Activated T-cell treated with anti-CD3 and anti-CD28 coated beads, Interleukin-2, amount 50 U/mL, for 24 hours (primary cell): ENCODE measurements at regions not wholly inside any gene's neighbourhood (a gene's known extent, or its start where the extent isn't known, plus 50 kb on each side); places are given as distances from the start of the nearest gene placed in this dataset.

Experiments
- DNase-seq: peaks from one replicate; pipeline ENCODE4 v3.0.0-alpha.2; 2020
- H3K27ac Mint-ChIP-seq: 2 replicates; pipeline ENCODE4 v1.8.0; 2020; ENCODE audit warnings: mild to moderate bottlenecking, mixed read lengths
- H3K27me3 Mint-ChIP-seq: 2 replicates; pipeline ENCODE4 v1.8.0; 2020; ENCODE audit warnings: mixed read lengths
- H3K36me3 Mint-ChIP-seq: 2 replicates; pipeline ENCODE4 v1.8.0; 2020; ENCODE audit warnings: low read depth, mixed read lengths
- H3K4me1 Mint-ChIP-seq: 2 replicates; pipeline ENCODE4 v1.8.0; 2020; ENCODE audit warnings: low read depth, mixed read lengths
- H3K4me3 Mint-ChIP-seq: 2 replicates; pipeline ENCODE4 v1.8.0; 2020; ENCODE audit warnings: mild to moderate bottlenecking, moderate library complexity, mixed read lengths
- H3K9me3 Mint-ChIP-seq: 2 replicates; pipeline ENCODE4 v1.8.0; 2020; ENCODE audit warnings: mixed read lengths

DNA sequence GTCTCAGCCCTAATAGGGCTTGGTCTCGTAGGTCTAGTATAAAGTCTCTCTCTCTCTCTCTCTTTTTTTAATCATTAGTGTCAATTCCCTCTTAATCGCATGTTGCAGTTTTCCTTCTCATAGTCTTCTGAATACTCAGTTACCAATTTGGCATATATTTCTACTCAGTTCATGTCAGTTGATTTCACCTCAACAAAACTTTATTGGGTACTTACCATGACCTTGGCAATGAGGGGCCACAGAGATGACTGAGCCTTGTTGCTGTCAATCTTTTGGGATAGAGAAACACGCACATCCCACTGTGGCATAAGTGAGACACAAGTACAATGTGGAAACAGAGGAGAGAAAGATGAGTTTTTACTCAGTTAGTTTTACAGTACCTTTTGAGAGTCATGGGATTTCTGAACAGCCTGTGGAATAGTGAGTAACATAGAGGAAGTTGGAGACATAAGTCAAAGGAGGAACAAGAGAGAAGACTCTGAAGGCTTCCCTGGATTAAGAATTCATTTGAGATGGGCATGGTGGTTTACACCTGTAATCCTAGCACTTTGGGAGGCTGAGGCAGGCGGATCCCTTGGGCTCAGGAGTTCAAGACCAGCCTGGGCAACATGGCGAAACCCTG, 150.2 kb upstream of the CBLB start:
- peaks cover 6% of the 10 kb centered on the region for H3K9me3 Mint-ChIP-seq
- H3K36me3 Mint-ChIP-seq: no peaks in the 10 kb centered on the region
- H3K27ac Mint-ChIP-seq: no peak overlapping the region
- no peaks in the 10 kb centered on the region for H3K27me3 Mint-ChIP-seq
- peaks cover 23% of the 10 kb centered on the region for H3K4me1 Mint-ChIP-seq
- H3K4me3 Mint-ChIP-seq: no peak overlapping the region
- DNase-seq: no peak

DNA sequence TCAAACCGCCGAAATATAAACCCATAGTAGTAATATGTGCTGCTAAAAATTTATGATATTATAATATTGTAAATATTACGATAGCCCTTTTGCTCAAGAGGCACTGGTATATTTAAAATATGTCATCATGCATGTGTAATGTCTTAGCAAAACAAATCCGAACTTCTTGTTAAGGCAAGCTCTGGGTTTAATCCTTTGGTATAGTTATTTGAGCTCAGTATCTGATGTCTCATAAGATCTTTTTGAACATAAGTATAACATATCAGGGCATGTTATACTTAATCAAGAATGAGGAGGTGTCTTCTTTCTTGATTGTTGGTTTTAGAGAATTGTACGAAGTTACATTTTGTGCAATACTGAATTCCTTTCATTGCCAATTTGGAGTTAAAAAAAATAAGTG, 154.1 kb upstream of the CBLB start:
- Mint-ChIP-seq H3K4me3 (no peak overlapping the region), H3K36me3 (no peaks in the 10 kb centered on the region), H3K27ac (no peak overlapping the region), H3K27me3 (no peaks in the 10 kb centered on the region), H3K4me1 (peaks cover 8% of the 10 kb centered on the region), H3K9me3 (peaks cover 3% of the 10 kb centered on the region)
- DNase-seq: no peak

DNA sequence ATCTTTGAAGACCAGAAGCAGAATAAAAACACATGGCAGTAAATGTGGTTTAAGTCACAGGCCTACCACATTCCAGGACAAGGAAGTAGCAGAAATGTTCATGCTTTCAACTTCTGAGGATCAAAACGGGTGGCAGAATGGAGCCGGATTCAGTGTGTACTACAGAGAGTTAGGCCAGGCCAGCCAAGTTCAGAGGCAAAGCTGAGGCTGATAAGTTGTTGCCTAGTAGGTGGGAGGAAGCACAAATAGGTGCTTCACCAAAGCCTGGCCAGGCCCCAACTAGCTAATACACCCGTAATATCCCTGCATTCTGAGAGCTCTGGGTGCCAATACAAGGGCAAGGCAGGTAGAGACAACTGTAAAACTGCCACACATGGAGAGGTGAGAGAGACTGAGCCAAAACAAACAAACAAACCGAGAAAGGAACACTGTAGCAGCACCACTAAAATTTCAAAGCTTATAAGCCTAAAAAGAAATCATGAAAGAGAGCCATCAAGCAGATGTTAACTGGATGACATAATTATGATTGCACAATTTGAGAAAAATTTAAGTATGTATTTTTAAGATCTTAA, 156.4 kb upstream of the CBLB start:
- peaks cover 11% of the 10 kb centered on the region for H3K4me1 Mint-ChIP-seq
- no peaks in the 10 kb centered on the region for H3K27me3 Mint-ChIP-seq
- no peak overlapping the region for H3K4me3 Mint-ChIP-seq
- DNase-seq: no peak
- no peaks in the 10 kb centered on the region for H3K36me3 Mint-ChIP-seq
- no peaks in the 10 kb centered on the region for H3K9me3 Mint-ChIP-seq
- H3K27ac Mint-ChIP-seq: no peak overlapping the region

DNA sequence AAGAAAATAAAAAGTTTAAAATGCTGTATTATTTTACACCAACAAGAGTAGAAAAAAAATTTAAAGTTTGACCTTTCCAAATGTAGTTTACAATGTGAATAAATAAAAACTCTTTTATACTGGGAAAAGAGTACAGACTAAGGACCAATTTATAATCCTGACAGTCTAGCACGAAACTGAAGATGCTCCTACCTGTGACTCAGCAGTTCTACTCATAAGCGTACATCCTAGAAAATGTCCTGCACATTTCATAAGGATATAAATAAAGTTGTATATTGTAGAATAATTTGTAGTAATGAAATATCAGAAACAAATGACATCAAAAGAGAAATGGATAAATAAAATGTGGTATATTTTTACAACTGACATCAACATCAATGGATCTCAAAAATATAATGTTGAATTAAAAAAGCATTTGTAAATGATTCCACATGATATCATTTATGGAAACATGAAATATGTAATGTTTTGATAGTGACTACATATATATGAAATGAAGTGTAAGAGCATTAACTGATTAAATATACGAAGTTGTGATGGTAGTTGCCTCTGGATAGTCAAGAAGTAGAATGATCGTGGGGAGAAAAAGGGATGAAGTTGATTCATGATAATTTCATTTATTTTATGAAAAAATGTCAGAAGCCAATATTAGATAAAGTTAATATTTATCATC, 161.3 kb upstream of the CBLB start:
- Mint-ChIP-seq H3K4me1 (peaks cover 8% of the 10 kb centered on the region), H3K36me3 (no peaks in the 10 kb centered on the region), H3K27ac (no peak overlapping the region), H3K27me3 (no peaks in the 10 kb centered on the region), H3K9me3 (no peaks in the 10 kb centered on the region), H3K4me3 (no peak overlapping the region)
- no peak for DNase-seq

DNA sequence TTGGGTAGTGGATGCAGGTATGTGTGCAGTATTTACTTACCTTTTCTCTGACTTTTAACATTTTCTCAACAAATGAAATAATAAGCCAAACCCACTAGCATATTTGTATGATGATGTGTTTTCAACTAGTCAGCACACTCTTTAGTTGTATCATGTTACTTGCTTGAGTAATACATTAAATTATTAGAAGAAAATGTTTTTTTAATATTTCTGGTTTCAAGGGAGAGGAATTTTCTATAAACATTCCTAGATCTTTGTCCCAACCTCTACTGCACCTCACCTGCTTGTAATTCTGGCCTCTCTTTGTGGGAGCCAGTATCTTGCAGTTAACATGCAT, 161.8 kb upstream of the CBLB start:
- Mint-ChIP-seq H3K36me3 (no peaks in the 10 kb centered on the region), H3K4me3 (no peak overlapping the region), H3K4me1 (peaks cover 6% of the 10 kb centered on the region), H3K27ac (no peak overlapping the region), H3K27me3 (no peaks in the 10 kb centered on the region), H3K9me3 (no peaks in the 10 kb centered on the region)
- no peak for DNase-seq

DNA sequence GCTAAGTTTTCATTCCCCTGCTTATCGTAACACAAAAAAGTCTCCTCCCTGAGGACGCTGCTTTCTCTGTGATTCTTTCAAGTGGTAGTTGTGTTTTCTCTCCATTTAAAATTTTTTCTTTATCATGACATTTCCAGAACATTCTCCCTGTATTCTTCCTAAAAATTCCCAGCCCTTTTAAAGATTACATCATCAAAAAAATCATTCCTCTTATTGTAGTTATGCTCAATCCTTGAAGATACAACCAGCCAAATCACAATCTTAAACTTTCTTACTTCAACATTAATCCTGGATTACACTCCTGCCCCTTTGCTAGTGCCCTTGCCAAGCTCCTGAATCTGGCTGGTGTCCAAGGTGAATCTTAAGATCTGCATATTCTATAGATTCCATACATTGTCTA, 163.7 kb upstream of the CBLB start:
- no peaks in the 10 kb centered on the region for H3K27me3 Mint-ChIP-seq
- DNase-seq: no peak

DNA sequence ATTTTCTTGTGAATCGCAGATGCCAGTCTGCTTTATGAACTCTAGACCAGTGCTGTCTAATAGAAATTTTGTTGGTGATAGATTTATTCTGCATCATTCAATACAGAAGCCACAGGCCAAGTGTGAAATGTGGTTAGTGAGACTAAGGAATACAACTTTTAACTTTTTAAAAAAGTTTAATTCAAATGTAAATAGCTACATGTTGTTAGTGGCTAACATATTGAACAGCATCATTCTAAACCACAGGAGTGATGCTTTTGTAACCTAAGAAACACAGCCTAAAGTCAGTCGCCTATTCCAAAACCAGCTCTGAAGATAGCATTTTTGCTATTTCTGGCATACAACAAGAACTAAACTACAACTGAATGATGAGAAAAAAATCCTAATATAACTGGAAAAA, 164.8 kb upstream of the CBLB start:
- Mint-ChIP-seq H3K9me3 (no peaks in the 10 kb centered on the region), H3K27me3 (no peaks in the 10 kb centered on the region), H3K36me3 (no peaks in the 10 kb centered on the region), H3K4me1 (peaks cover 3% of the 10 kb centered on the region), H3K4me3 (no peak overlapping the region), H3K27ac (no peak overlapping the region)
- DNase-seq: no peak

More for the DNA sequence above, 163.7 kb upstream of the CBLB start:
- Mint-ChIP-seq H3K27ac (no peak overlapping the region), H3K36me3 (no peaks in the 10 kb centered on the region), H3K9me3 (no peaks in the 10 kb centered on the region), H3K4me3 (no peak overlapping the region), H3K4me1 (peaks cover 3% of the 10 kb centered on the region)

DNA sequence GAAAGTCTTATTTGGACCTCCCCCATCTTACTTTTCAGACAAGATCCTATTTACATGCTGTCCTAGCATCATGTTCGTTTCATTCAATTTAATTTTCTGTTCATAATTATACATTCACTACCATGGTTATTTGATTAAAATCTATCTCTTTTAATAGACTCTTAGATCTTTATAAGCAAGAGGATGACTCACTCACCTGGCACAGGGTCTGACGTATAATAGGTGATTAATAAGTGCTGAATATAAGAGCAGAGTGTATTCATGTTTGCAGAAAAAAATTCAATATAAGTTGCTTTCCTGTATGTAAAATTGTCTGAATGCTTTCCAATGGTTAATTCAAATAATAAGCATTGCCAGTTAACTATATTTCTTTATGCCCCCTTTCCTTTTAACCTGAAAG, 165.5 kb upstream of the CBLB start:
- H3K36me3 Mint-ChIP-seq: no peaks in the 10 kb centered on the region

DNA sequence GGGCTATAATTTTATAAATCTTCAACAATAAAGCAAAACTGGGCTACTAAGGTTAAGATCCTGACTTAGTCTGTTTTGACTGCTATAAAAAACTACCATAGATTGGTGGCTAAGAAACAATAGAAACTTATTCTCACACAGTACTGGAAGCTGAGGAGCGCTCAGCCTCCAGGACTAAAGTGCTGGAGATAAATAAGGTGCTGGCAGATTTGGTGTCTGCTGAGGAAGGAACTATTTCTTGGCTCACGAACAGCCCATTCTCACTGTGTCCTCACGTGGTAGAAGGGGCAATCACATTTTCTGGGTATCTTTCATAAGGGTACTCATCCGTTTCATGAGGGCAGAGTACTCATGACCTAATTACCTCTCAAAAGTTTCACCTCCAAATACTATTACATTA, 166.8 kb upstream of the CBLB start:
- H3K36me3 Mint-ChIP-seq: no peaks in the 10 kb centered on the region

More for the DNA sequence above, 165.5 kb upstream of the CBLB start:
- no peak overlapping the region for H3K4me3 Mint-ChIP-seq
- H3K9me3 Mint-ChIP-seq: no peaks in the 10 kb centered on the region
- peaks cover 2% of the 10 kb centered on the region for H3K4me1 Mint-ChIP-seq
- no peak for DNase-seq
- H3K27me3 Mint-ChIP-seq: no peaks in the 10 kb centered on the region
- no peak overlapping the region for H3K27ac Mint-ChIP-seq

DNA sequence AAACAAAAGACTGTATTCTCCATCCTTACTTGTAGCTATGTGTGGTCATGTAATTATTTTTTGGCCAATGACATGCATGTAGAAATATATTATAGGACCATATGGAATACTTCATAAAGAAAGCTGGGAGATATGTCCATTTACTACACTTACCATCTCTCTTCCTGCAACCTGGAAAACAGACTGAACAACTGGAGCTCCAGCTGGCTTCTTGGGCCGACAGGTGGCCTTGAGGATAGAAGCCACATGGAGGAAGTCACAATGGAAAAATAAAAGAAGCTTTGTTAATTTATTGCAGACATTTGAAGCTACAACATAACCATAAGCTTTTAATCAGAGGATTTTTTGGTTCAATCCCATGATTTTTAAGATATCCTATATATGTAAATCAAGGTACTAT, 167.9 kb upstream of the CBLB start:
- Mint-ChIP-seq H3K27ac (no peak overlapping the region), H3K27me3 (no peaks in the 10 kb centered on the region), H3K4me3 (no peak overlapping the region), H3K36me3 (no peaks in the 10 kb centered on the region), H3K9me3 (no peaks in the 10 kb centered on the region), H3K4me1 (peaks cover 11% of the 10 kb centered on the region)
- no peak for DNase-seq

More for the DNA sequence above, 166.8 kb upstream of the CBLB start:
- Mint-ChIP-seq H3K4me1 (peaks cover 11% of the 10 kb centered on the region), H3K9me3 (no peaks in the 10 kb centered on the region), H3K27me3 (no peaks in the 10 kb centered on the region), H3K4me3 (no peak overlapping the region), H3K27ac (no peak overlapping the region)
- no peak for DNase-seq

DNA sequence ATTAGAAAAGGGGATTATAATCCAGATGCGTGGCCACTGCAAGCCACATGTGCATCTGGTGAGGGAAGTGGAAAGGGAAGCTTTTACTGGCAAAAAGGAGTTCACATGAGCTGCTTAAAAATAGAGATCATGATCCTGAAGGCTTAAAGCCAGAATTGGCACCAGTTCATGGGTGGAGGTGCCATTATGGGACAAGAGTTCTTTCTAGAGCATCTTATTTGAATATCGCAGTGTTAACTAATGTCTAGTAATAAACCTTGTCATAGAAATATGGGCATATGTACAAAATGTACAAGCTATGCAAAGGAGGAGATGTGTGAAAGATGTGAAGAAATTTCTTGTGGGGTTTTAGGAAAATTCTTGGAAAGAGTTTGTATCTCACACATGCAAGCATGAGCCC, 178.4 kb upstream of the CBLB start:
- Mint-ChIP-seq H3K4me1 (peaks cover 13% of the 10 kb centered on the region), H3K27ac (no peak overlapping the region), H3K4me3 (no peak overlapping the region), H3K27me3 (no peaks in the 10 kb centered on the region), H3K36me3 (no peaks in the 10 kb centered on the region), H3K9me3 (peaks cover 8% of the 10 kb centered on the region)
- no peak for DNase-seq

DNA sequence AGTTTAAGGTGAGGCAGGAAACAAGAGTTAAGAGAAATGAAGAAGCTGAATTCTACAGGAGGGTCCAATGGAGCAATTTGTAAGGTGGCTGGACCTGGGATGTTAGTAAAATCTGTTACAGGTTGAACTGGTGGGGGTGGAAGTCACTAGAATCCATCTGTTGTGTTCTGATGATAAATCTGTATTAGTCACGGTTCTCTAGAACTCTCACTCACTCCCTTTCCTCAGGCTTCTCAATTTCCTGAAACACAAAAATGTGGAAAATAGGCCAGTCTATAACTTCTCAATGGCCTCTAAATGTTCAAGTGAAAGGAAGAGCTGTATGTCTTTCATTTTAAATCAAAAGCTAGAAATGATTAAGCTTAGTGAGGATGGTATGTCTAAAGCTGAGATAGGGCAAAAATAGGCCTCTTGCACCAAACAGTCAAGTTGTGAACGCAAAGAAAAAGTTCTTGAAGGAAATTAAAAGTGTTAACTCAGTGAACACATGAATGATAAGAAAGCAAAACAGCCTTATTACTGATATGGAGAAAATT, 180.2 kb upstream of the CBLB start:
- no peak for DNase-seq
- peaks cover 8% of the 10 kb centered on the region for H3K9me3 Mint-ChIP-seq
- H3K27ac Mint-ChIP-seq: peak overlapping the region; percentile 23
- H3K4me1 Mint-ChIP-seq: peaks cover 13% of the 10 kb centered on the region
- H3K4me3 Mint-ChIP-seq: no peak overlapping the region
- no peaks in the 10 kb centered on the region for H3K27me3 Mint-ChIP-seq
- no peaks in the 10 kb centered on the region for H3K36me3 Mint-ChIP-seq

DNA sequence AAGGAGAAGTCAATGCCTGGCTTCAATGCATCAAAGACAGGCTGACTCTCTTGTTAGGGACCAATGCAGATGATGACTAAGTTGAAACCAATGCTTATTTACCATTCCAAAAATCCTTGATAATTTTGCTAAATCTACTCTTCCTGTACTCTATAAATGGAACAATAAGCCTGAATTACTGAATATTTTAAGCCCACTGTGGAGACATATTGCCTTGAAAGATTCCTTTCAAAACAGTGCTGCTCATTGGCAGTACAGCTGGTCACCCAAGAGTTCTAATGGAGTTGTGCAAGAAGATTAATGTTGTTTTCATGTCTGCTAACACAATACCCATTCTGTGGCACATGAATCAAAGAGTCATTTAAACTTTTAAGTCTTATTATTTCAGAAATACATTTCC, 181.0 kb upstream of the CBLB start:
- H3K4me3 Mint-ChIP-seq: no peak overlapping the region
- no peak overlapping the region for H3K27ac Mint-ChIP-seq
- H3K9me3 Mint-ChIP-seq: peaks cover 8% of the 10 kb centered on the region
- H3K4me1 Mint-ChIP-seq: peaks cover 13% of the 10 kb centered on the region
- no peak for DNase-seq
- no peaks in the 10 kb centered on the region for H3K36me3 Mint-ChIP-seq
- no peaks in the 10 kb centered on the region for H3K27me3 Mint-ChIP-seq

DNA sequence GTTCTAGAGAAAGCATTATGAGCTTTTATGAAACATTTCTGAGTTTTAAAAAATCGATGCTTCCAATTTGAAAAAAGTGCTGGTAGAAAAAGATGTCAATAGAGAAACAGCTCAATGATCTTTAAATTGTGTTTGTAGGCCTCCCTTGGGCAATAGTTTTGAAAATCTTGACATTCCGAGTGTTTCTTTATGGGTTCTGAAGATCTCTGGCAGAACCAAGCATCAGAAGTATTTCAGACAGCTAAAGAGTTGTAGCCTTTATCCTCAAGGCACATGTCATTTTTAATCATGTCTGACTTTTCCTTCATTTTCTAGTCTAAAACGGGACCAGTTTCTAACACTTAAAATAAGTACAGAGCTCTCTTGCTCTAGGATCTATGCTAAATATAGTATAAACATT, 188.1 kb upstream of the CBLB start:
- Mint-ChIP-seq H3K4me3 (no peak overlapping the region), H3K27ac (no peak overlapping the region), H3K4me1 (peaks cover 17% of the 10 kb centered on the region), H3K36me3 (no peaks in the 10 kb centered on the region), H3K27me3 (no peaks in the 10 kb centered on the region), H3K9me3 (peaks cover 3% of the 10 kb centered on the region)
- DNase-seq: no peak

DNA sequence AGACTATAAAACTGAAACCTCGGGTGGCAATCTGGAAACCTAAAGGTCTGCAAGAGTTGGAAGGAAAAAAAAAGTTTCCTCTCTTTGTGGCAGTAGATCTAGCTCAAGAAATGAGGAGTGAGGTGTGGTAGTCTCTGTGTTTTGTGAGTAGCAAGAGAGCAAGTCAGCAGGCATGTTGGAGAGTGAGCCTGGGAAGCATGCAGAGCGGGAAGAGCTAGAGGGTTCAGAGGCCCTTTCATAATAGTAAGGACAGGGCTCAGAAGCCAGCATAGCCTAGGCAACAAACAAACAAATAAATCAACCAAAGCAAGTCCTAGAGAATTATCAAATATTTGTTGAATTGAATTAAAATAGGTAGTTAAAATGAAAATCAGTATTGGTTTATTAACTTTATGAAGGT, 189.7 kb upstream of the CBLB start:
- Mint-ChIP-seq H3K4me1 (peaks cover 17% of the 10 kb centered on the region), H3K4me3 (no peak overlapping the region), H3K9me3 (peaks cover 6% of the 10 kb centered on the region), H3K36me3 (no peaks in the 10 kb centered on the region), H3K27me3 (no peaks in the 10 kb centered on the region), H3K27ac (no peak overlapping the region)
- no peak for DNase-seq
